ENCODE measurements at regions not wholly inside any gene's neighbourhood (a gene's known extent, or its start where the extent isn't known, plus 50 kb on each side); places are given as distances from the start of the nearest gene placed in this dataset.

- no peak for DNase-seq (ENCODE audit: low read depth)
- Histone ChIP-seq H3K27me3 (ENCODE audit: control insufficient read depth, insufficient read depth, low read length) (no peaks in the 10 kb centered on the region), H3K36me3 (ENCODE audit: control insufficient read depth, insufficient read depth, low read length) (no peaks in the 10 kb centered on the region), H3K4me3 (ENCODE audit: low read depth, low read length) (no peak overlapping the region)
- TF ChIP-seq CTCF (IDR thresholded peaks at IDR 0.05; ENCODE audit: insufficient read depth, low read depth, low read length) = no peak
- CTCF ChIA-PET = no interaction called here
- POLR2A ChIA-PET = no interaction called here
Measured at GRCh38 chr18:78129260-78129659, 850.4 kb upstream of the SALL3 start.

GRCh38 chr18:78130232-78131195 lies 849.1 kb upstream of the SALL3 start:
- no peak for TF ChIP-seq CTCF (IDR thresholded peaks at IDR 0.05; ENCODE audit: insufficient read depth, low read depth, low read length)
- H3K27me3 ChIP-seq (ENCODE audit: control insufficient read depth, insufficient read depth, low read length) = no peaks in the 10 kb centered on the region
- POLR2A ChIA-PET = no interaction called here
- no peaks in the 10 kb centered on the region for H3K36me3 ChIP-seq (ENCODE audit: control insufficient read depth, insufficient read depth, low read length)
- CTCF ChIA-PET = no interaction called here
- no peak overlapping the region for H3K4me3 ChIP-seq (ENCODE audit: low read depth, low read length)
- DNase-seq (ENCODE audit: low read depth) = no peak

GRCh38 chr18:78133729-78134128 lies 845.9 kb upstream of the SALL3 start:
- ChIA-PET CTCF (no interaction called here), POLR2A (no interaction called here)
- DNase-seq (ENCODE audit: low read depth) = no peak
- no peak overlapping the region for H3K4me3 ChIP-seq (ENCODE audit: low read depth, low read length)
- H3K36me3 ChIP-seq (ENCODE audit: control insufficient read depth, insufficient read depth, low read length) = no peaks in the 10 kb centered on the region
- TF ChIP-seq CTCF (IDR thresholded peaks at IDR 0.05; ENCODE audit: insufficient read depth, low read depth, low read length) = no peak
- no peaks in the 10 kb centered on the region for H3K27me3 ChIP-seq (ENCODE audit: control insufficient read depth, insufficient read depth, low read length)

- H3K36me3 ChIP-seq (ENCODE audit: control insufficient read depth, insufficient read depth, low read length) = no peaks in the 10 kb centered on the region
- no peak for TF ChIP-seq CTCF (IDR thresholded peaks at IDR 0.05; ENCODE audit: insufficient read depth, low read depth, low read length)
- H3K27me3 ChIP-seq (ENCODE audit: control insufficient read depth, insufficient read depth, low read length) = no peaks in the 10 kb centered on the region
- CTCF ChIA-PET = no interaction called here
- no peak overlapping the region for H3K4me3 ChIP-seq (ENCODE audit: low read depth, low read length)
- DNase-seq (ENCODE audit: low read depth) = no peak
- POLR2A ChIA-PET = no interaction called here
Measured at GRCh38 chr18:78136986-78137385, 842.6 kb upstream of the SALL3 start.

- ChIA-PET CTCF (no interaction called here), POLR2A (no interaction called here)
- no peak for DNase-seq (ENCODE audit: low read depth)
- TF ChIP-seq CTCF (IDR thresholded peaks at IDR 0.05; ENCODE audit: insufficient read depth, low read depth, low read length) = no peak
- no peaks in the 10 kb centered on the region for H3K36me3 ChIP-seq (ENCODE audit: control insufficient read depth, insufficient read depth, low read length)
- H3K27me3 ChIP-seq (ENCODE audit: control insufficient read depth, insufficient read depth, low read length) = no peaks in the 10 kb centered on the region
- no peak overlapping the region for H3K4me3 ChIP-seq (ENCODE audit: low read depth, low read length)
Measured at GRCh38 chr18:78138983-78139496, 840.6 kb upstream of the SALL3 start.
